Coronary artery (tissue), 2 donors: ENCODE measurements at regions not wholly inside any gene's neighbourhood (a gene's known extent, or its start where the extent isn't known, plus 50 kb on each side); places are given as distances from the start of the nearest gene placed in this dataset.

ENCODE experiments used
- DNase-seq: peaks from one replicate; pipeline ENCODE4 v3.0.0-alpha.2; 2017; ENCODE audit warnings: low spot score
- H3K27ac ChIP-seq, 2 donors: fragments of 200-600 bp; sonication (generic); one replicate each; pipeline ENCODE4 v1.5.1; 2016 to 2019
- H3K4me3 ChIP-seq: fragments of 200-600 bp; sonication (generic); 2 replicates; pipeline ENCODE4 v1.5.1; 2016; ENCODE audit warnings: mild to moderate bottlenecking, moderate library complexity
- CTCF ChIP-seq: fragments of 200-600 bp; sonication (generic); IDR thresholded peaks from one replicate; pipeline ENCODE4 v1.5.1; 2019; ENCODE audit warnings: antibody characterized with exemption

- H3K4me3 ChIP-seq = no peak overlapping the region
- TF ChIP-seq CTCF = no peak
- no peak overlapping the region for H3K27ac ChIP-seq
- no peak for DNase-seq
Measured at GRCh38 chr18:46246101-46246500, 141.9 kb downstream of the HAUS1 start.

GRCh38 chr18:46247942-46248341 lies 143.8 kb downstream of the HAUS1 start:
- no peak overlapping the region for H3K4me3 ChIP-seq
- no peak overlapping the region for H3K27ac ChIP-seq
- DNase-seq = no peak
- TF ChIP-seq CTCF = no peak

GRCh38 chr18:46250084-46250811 lies 146.1 kb downstream of the HAUS1 start:
- no peak overlapping the region for H3K4me3 ChIP-seq
- TF ChIP-seq CTCF = no peak
- no peak overlapping the region for H3K27ac ChIP-seq
- DNase-seq = no peak

- no peak for DNase-seq
- H3K27ac ChIP-seq = no peak overlapping the region
- H3K4me3 ChIP-seq = no peak overlapping the region
- no peak for TF ChIP-seq CTCF
Measured at GRCh38 chr18:46250812-46251173, 146.6 kb downstream of the HAUS1 start.

- Histone ChIP-seq H3K4me3 (no peak overlapping the region), H3K27ac (no peak overlapping the region)
- no peak for DNase-seq
- TF ChIP-seq CTCF = no peak
Measured at GRCh38 chr18:46252759-46253158, 148.6 kb downstream of the HAUS1 start.

- no peak overlapping the region for H3K27ac ChIP-seq
- H3K4me3 ChIP-seq = no peak overlapping the region
- DNase-seq = no peak
- TF ChIP-seq CTCF = no peak
Measured at GRCh38 chr18:46253498-46253897, 149.3 kb downstream of the HAUS1 start.

GRCh38 chr18:46256078-46256477 lies 151.9 kb downstream of the HAUS1 start:
- no peak for DNase-seq
- H3K4me3 ChIP-seq = no peak overlapping the region
- no peak for TF ChIP-seq CTCF

More at GRCh38 chr18:46256078-46256477, 151.9 kb downstream of the HAUS1 start:
- H3K27ac ChIP-seq = no peak overlapping the region
